GM21360 (cell line): ENCODE measurements at regions not wholly inside any gene's neighbourhood (a gene's known extent, or its start where the extent isn't known, plus 50 kb on each side); places are given as distances from the start of the nearest gene placed in this dataset.

Experiments used
- ATAC-seq: cut with Tn5 transposase; IDR thresholded peaks from one replicate; pipeline ENCODE4 v1.9.1; 2021; ENCODE audit warnings: mild to moderate bottlenecking, moderate library complexity; ENCODE audit not compliant: unreplicated experiment

GRCh38 chr4:17124767-17125166 is 226.3 kb upstream of the LDB2 start:
- ATAC-seq, result no peak

- no peak for ATAC-seq
Measured at GRCh38 chr4:17120761-17121160, 222.3 kb upstream of the LDB2 start.

- ATAC-seq, result no peak
Measured at GRCh38 chr4:17117746-17118145, 219.3 kb upstream of the LDB2 start.

GRCh38 chr4:17115583-17115982 is 217.1 kb upstream of the LDB2 start:
- ATAC-seq, result no peak

GRCh38 chr4:17112292-17112659 is 213.8 kb upstream of the LDB2 start:
- no peak for ATAC-seq

- ATAC-seq, result no peak
Measured at GRCh38 chr4:17109126-17109525, 210.7 kb upstream of the LDB2 start.

- ATAC-seq, result no peak
Measured at GRCh38 chr4:17103231-17103630, 204.8 kb upstream of the LDB2 start.

- ATAC-seq, result no peak
Measured at GRCh38 chr4:17098996-17099395, 200.6 kb upstream of the LDB2 start.

GRCh38 chr4:17098401-17098800 is 200.0 kb upstream of the LDB2 start:
- ATAC-seq, result no peak

GRCh38 chr4:17097362-17097761 is 198.9 kb upstream of the LDB2 start:
- ATAC-seq, result no peak

GRCh38 chr4:17096692-17097091 is 198.2 kb upstream of the LDB2 start:
- ATAC-seq, result no peak

GRCh38 chr4:17095771-17096170 is 197.3 kb upstream of the LDB2 start:
- no peak for ATAC-seq

- ATAC-seq, result no peak
Measured at GRCh38 chr4:17094876-17095210, 196.4 kb upstream of the LDB2 start.

- ATAC-seq, result no peak
Measured at GRCh38 chr4:17094159-17094875, 195.9 kb upstream of the LDB2 start.

- ATAC-seq, result no peak
Measured at GRCh38 chr4:17093481-17093880, 195.0 kb upstream of the LDB2 start.

- no peak for ATAC-seq
Measured at GRCh38 chr4:17092736-17093437, 194.4 kb upstream of the LDB2 start.

GRCh38 chr4:17091104-17091503 is 192.7 kb upstream of the LDB2 start:
- ATAC-seq, result no peak

- no peak for ATAC-seq
Measured at GRCh38 chr4:17090063-17090462, 191.6 kb upstream of the LDB2 start.

GRCh38 chr4:17085416-17085815 is 187.0 kb upstream of the LDB2 start:
- no peak for ATAC-seq

GRCh38 chr4:17082186-17082585 is 183.7 kb upstream of the LDB2 start:
- no peak for ATAC-seq

GRCh38 chr4:17081179-17081578 is 182.7 kb upstream of the LDB2 start:
- ATAC-seq, result no peak

GRCh38 chr4:17077105-17077504 is 178.7 kb upstream of the LDB2 start:
- ATAC-seq, result no peak

GRCh38 chr4:17072483-17072882 is 174.0 kb upstream of the LDB2 start:
- no peak for ATAC-seq
